Amygdala (tissue), 56 donors: ENCODE measurements at regions not wholly inside any gene's neighbourhood (a gene's known extent, or its start where the extent isn't known, plus 50 kb on each side); places are given as distances from the start of the nearest gene placed in this dataset.
"Not testable (repeated sequence)": the region's sequence is repeated elsewhere in the genome, so short reads cannot be mapped to it uniquely, and the experiment has no call there.

Experiments
- DNase-seq, 56 donors: peaks; one replicate each; lab custom pipeline; 2025; lab: John Stamatoyannopoulos, UW

GRCh38 chr2:220556658-220557057, 929.2 kb downstream of the SLC4A3 start:
- DNase-seq, result no peak

- no peak for DNase-seq
These were observed 932.8 kb downstream of the SLC4A3 start for GRCh38 chr2:220560192-220560591.

GRCh38 chr2:220562375-220563140, 935.1 kb downstream of the SLC4A3 start:
- DNase-seq, result no peak

- no peak for DNase-seq
These were observed 940.9 kb downstream of the SLC4A3 start for GRCh38 chr2:220568296-220568695.

- DNase-seq, result no peak
These were observed 941.9 kb downstream of the SLC4A3 start for GRCh38 chr2:220569112-220569897.

GRCh38 chr2:220572385-220572784, 945.0 kb downstream of the SLC4A3 start:
- DNase-seq, result no peak

GRCh38 chr2:220574038-220574437, 946.6 kb downstream of the SLC4A3 start:
- no peak for DNase-seq

- DNase-seq, result no peak
These were observed 948.5 kb downstream of the SLC4A3 start for GRCh38 chr2:220575963-220576362.

- DNase-seq, result no peak
These were observed 952.0 kb downstream of the SLC4A3 start for GRCh38 chr2:220579452-220579851.

GRCh38 chr2:220580113-220580512, 952.7 kb downstream of the SLC4A3 start:
- no peak for DNase-seq

- no peak for DNase-seq
These were observed 956.3 kb downstream of the SLC4A3 start for GRCh38 chr2:220583725-220584124.

GRCh38 chr2:220585241-220585640, 957.8 kb downstream of the SLC4A3 start:
- no peak for DNase-seq

- no peak for DNase-seq
These were observed 959.6 kb downstream of the SLC4A3 start for GRCh38 chr2:220586980-220587530.

- DNase-seq, result no peak
These were observed 960.7 kb downstream of the SLC4A3 start for GRCh38 chr2:220588148-220588547.

GRCh38 chr2:220590476-220590875, 963.0 kb downstream of the SLC4A3 start:
- no peak for DNase-seq

- no peak for DNase-seq
These were observed 966.1 kb downstream of the SLC4A3 start for GRCh38 chr2:220593526-220593925.

- DNase-seq, result no peak
These were observed 970.4 kb downstream of the EPHA4 start for GRCh38 chr2:220601674-220602073.

GRCh38 chr2:220613004-220613403, 959.1 kb downstream of the EPHA4 start:
- not testable (repeated sequence) for DNase-seq

- no peak for DNase-seq
These were observed 958.0 kb downstream of the EPHA4 start for GRCh38 chr2:220614064-220614463.

GRCh38 chr2:220619525-220620220, 952.4 kb downstream of the EPHA4 start:
- DNase-seq, result no peak

GRCh38 chr2:220626603-220627002, 945.5 kb downstream of the EPHA4 start:
- DNase-seq, result no peak
